ENCODE measurements at regions not wholly inside any gene's neighbourhood (a gene's known extent, or its start where the extent isn't known, plus 50 kb on each side); places are given as distances from the start of the nearest gene placed in this dataset.

DNA sequence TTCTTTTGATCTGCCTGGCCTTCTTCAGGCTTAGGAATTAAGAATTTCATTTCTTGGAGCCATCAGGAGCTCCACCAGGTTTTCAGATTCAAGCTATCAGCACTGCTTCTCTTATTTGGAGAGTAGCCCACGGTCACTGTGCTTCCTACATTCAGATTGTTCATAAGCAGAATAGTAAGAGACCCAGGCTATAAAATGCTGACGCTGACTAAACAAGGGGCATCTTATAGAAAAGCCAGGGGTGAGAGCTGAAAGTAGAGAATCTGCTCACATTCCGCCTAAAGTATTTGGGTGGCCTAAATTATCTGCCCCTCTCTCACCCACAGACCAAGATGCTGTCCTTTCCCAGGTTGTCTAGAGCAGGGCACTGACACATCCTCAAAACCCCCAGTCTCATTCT is 120.3 kb upstream of the SULT1C3 start:
- Histone ChIP-seq H2AFZ (ENCODE audit: control insufficient read depth, low read length) (no peak overlapping the region), H3K27ac (ENCODE audit: control insufficient read depth, insufficient read depth, low read length) (no peak overlapping the region), H3K36me3 (ENCODE audit: control insufficient read depth in 2 of 2, extremely low read depth in 1 of 2, insufficient read depth in 2 of 2, low read length in 2 of 2) (no peaks in the 10 kb centered on the region), H3K9ac (ENCODE audit: control insufficient read depth, extremely low read depth, insufficient read depth, low read length) (no peak overlapping the region), H3K4me2 (ENCODE audit: control insufficient read depth, extremely low read depth, insufficient read depth, low read depth, low read length) (no peak overlapping the region), H3K4me1 (ENCODE audit: control insufficient read depth, extremely low read depth, insufficient read depth, low read length) (no peaks in the 10 kb centered on the region), H3K27me3 (ENCODE audit: control insufficient read depth, extremely low read depth, insufficient read depth, low read length) (no peaks in the 10 kb centered on the region), H3K79me2 (ENCODE audit: control insufficient read depth, insufficient read depth, low read length) (no peaks in the 10 kb centered on the region), H3K9me1 (ENCODE audit: control insufficient read depth, extremely low read depth, insufficient read depth, low read length) (no peaks in the 10 kb centered on the region), H4K20me1 (ENCODE audit: control insufficient read depth, extremely low read depth, insufficient read depth, low read length) (no peaks in the 10 kb centered on the region), H3K9me3 (ENCODE audit: control insufficient read depth, low read depth, low read length) (no peaks in the 10 kb centered on the region), H3K4me3 (ENCODE audit: control insufficient read depth in 2 of 3, extremely low read depth in 1 of 3, insufficient read depth in 2 of 3, low read depth in 1 of 3, low read length in 3 of 3) (no peak overlapping the region)
- FAIRE-seq (no peak), DNase-seq (ENCODE audit: low read depth, low spot score) (no peak)
- TF ChIP-seq, protein P1, sequence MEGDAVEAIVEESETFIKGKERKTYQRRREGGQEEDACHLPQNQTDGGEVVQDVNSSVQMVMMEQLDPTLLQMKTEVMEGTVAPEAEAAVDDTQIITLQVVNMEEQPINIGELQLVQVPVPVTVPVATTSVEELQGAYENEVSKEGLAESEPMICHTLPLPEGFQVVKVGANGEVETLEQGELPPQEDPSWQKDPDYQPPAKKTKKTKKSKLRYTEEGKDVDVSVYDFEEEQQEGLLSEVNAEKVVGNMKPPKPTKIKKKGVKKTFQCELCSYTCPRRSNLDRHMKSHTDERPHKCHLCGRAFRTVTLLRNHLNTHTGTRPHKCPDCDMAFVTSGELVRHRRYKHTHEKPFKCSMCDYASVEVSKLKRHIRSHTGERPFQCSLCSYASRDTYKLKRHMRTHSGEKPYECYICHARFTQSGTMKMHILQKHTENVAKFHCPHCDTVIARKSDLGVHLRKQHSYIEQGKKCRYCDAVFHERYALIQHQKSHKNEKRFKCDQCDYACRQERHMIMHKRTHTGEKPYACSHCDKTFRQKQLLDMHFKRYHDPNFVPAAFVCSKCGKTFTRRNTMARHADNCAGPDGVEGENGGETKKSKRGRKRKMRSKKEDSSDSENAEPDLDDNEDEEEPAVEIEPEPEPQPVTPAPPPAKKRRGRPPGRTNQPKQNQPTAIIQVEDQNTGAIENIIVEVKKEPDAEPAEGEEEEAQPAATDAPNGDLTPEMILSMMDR (optimal IDR thresholded peaks at IDR 0.05 in 1 of 3, IDR thresholded peaks at IDR 0.05 in 1 of 3, conservative IDR thresholded peaks at IDR 0.05 in 1 of 3; ENCODE audit: extremely low read depth in 1 of 3, insufficient read depth in 2 of 3, low read length in 3 of 3): no peak
- TF ChIP-seq EZH2 (IDR thresholded peaks at IDR 0.05; ENCODE audit: low read length): no peak
- dilution Hi-C loops (cut with MboI; ENCODE audit: extremely low pct_ligation_motif_present, low sequenced_read_pairs): no loop called here

DNA sequence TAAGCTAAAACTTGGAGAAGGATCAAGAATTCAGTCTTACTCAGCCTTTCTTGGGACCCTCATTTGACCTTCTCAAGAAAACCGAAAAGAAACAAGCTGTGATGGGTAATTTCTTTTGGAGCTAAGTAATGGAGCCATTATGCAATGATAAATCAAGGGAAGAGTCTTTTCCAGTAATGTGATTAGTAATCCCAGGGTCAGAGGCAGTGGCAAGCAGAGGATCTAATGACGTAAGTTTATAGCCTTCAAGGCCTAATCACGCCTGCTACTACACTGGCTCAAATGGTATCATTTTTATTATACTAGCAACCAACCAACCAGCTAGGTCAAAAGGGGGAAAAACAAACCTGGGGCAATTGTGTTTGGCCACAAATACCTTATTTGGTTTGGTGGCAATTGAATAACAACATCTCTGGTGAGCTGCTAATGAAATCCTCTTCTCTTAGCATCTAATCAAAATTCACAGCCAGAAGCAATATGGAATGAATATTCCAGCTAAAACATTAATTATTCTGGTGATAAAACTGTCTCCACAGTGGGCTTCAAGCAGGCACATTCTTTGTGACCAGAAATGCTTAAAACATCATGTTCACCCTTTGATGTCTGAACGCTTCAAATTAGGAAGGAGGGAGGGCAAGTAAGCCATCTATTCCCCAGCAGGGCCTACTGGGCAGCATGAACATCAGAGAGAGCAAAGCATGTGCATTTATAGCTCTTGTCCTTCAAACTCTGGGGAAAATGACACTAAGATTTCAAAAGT is 114.9 kb upstream of the SULT1C3 start:
- no peaks in the 10 kb centered on the region for H3K79me2 ChIP-seq (ENCODE audit: control insufficient read depth, insufficient read depth, low read length)
- DNase-seq (ENCODE audit: low read depth, low spot score): no peak
- H3K27ac ChIP-seq (ENCODE audit: control insufficient read depth, insufficient read depth, low read length): no peak overlapping the region
- dilution Hi-C loops (cut with MboI; ENCODE audit: extremely low pct_ligation_motif_present, low sequenced_read_pairs): no loop called here
- H3K36me3 ChIP-seq (ENCODE audit: control insufficient read depth in 2 of 2, extremely low read depth in 1 of 2, insufficient read depth in 2 of 2, low read length in 2 of 2): no peaks in the 10 kb centered on the region
- no peaks in the 10 kb centered on the region for H3K9me3 ChIP-seq (ENCODE audit: control insufficient read depth, low read depth, low read length)
- H3K27me3 ChIP-seq (ENCODE audit: control insufficient read depth, extremely low read depth, insufficient read depth, low read length): no peaks in the 10 kb centered on the region
- H3K9me1 ChIP-seq (ENCODE audit: control insufficient read depth, extremely low read depth, insufficient read depth, low read length): no peaks in the 10 kb centered on the region
- H3K4me3 ChIP-seq (ENCODE audit: control insufficient read depth in 2 of 3, extremely low read depth in 1 of 3, insufficient read depth in 2 of 3, low read depth in 1 of 3, low read length in 3 of 3): no peak overlapping the region
- no peak for FAIRE-seq
- no peak overlapping the region for H3K4me2 ChIP-seq (ENCODE audit: control insufficient read depth, extremely low read depth, insufficient read depth, low read depth, low read length)
- H4K20me1 ChIP-seq (ENCODE audit: control insufficient read depth, extremely low read depth, insufficient read depth, low read length): no peaks in the 10 kb centered on the region
- no peak overlapping the region for H3K9ac ChIP-seq (ENCODE audit: control insufficient read depth, extremely low read depth, insufficient read depth, low read length)
- TF ChIP-seq, protein P1 (optimal IDR thresholded peaks at IDR 0.05 in 1 of 3, IDR thresholded peaks at IDR 0.05 in 1 of 3, conservative IDR thresholded peaks at IDR 0.05 in 1 of 3; ENCODE audit: extremely low read depth in 1 of 3, insufficient read depth in 2 of 3, low read length in 3 of 3): no peak
- no peak for TF ChIP-seq EZH2 (IDR thresholded peaks at IDR 0.05; ENCODE audit: low read length)
- H3K4me1 ChIP-seq (ENCODE audit: control insufficient read depth, extremely low read depth, insufficient read depth, low read length): no peaks in the 10 kb centered on the region
- no peak overlapping the region for H2AFZ ChIP-seq (ENCODE audit: control insufficient read depth, low read length)
